Hematopoietic multipotent progenitor cell (in vitro differentiated cells): ENCODE measurements at regions not wholly inside any gene's neighbourhood (a gene's known extent, or its start where the extent isn't known, plus 50 kb on each side); places are given as distances from the start of the nearest gene placed in this dataset.

ENCODE experiments used
- DNase-seq, 3 donors: peaks; one replicate each; pipeline ENCODE4 v3.0.0-alpha.2; 2011 to 2015; ENCODE audit warnings: low read depth in 2 of 3, low spot score in 2 of 3

- DNase-seq = no peak
Measured at GRCh38 chr9:20014168-20014567, 225.3 kb upstream of the SLC24A2 start.

- no peak for DNase-seq
Measured at GRCh38 chr9:20012232-20012631, 223.4 kb upstream of the SLC24A2 start.

GRCh38 chr9:20009606-20010005 lies 220.8 kb upstream of the SLC24A2 start:
- no peak for DNase-seq

GRCh38 chr9:20002011-20002410 lies 213.2 kb upstream of the SLC24A2 start:
- no peak for DNase-seq

- no peak for DNase-seq
Measured at GRCh38 chr9:20001058-20001457, 212.2 kb upstream of the SLC24A2 start.

- peak in 2 of 3 donors; percentile 22 to 42 for DNase-seq
Measured at GRCh38 chr9:19999491-20000057, 210.7 kb upstream of the SLC24A2 start.

- DNase-seq = no peak
Measured at GRCh38 chr9:19998823-19999455, 210.1 kb upstream of the SLC24A2 start.

- DNase-seq = no peak
Measured at GRCh38 chr9:19998153-19998552, 209.3 kb upstream of the SLC24A2 start.

GRCh38 chr9:19995619-19996018 lies 206.8 kb upstream of the SLC24A2 start:
- no peak for DNase-seq

GRCh38 chr9:19994296-19994695 lies 205.5 kb upstream of the SLC24A2 start:
- no peak for DNase-seq

- DNase-seq = no peak
Measured at GRCh38 chr9:19992556-19992955, 203.7 kb upstream of the SLC24A2 start.

- DNase-seq = no peak
Measured at GRCh38 chr9:19989213-19989612, 200.4 kb upstream of the SLC24A2 start.

GRCh38 chr9:19988281-19988680 lies 199.4 kb upstream of the SLC24A2 start:
- no peak for DNase-seq

GRCh38 chr9:19985081-19985480 lies 196.2 kb upstream of the SLC24A2 start:
- no peak for DNase-seq

GRCh38 chr9:19976226-19976625 lies 187.4 kb upstream of the SLC24A2 start:
- peak in 2 of 3 donors; percentile 63 to 75 for DNase-seq

- DNase-seq = no peak
Measured at GRCh38 chr9:19975499-19975898, 186.7 kb upstream of the SLC24A2 start.

- DNase-seq = no peak
Measured at GRCh38 chr9:19969721-19970120, 180.9 kb upstream of the SLC24A2 start.

- DNase-seq = no peak
Measured at GRCh38 chr9:19967888-19968459, 179.1 kb upstream of the SLC24A2 start.

- peak in 2 of 3 donors; percentile 3 to 21 for DNase-seq
Measured at GRCh38 chr9:19967216-19967887, 178.5 kb upstream of the SLC24A2 start.

GRCh38 chr9:19965336-19965735 lies 176.5 kb upstream of the SLC24A2 start:
- no peak for DNase-seq

GRCh38 chr9:19947996-19948395 lies 159.2 kb upstream of the SLC24A2 start:
- no peak for DNase-seq
